Medulla oblongata (tissue), 1 donor: ENCODE measurements at regions not wholly inside any gene's neighbourhood (a gene's known extent, or its start where the extent isn't known, plus 50 kb on each side); places are given as distances from the start of the nearest gene placed in this dataset.
"Not testable (repeated sequence)": the region's sequence is repeated elsewhere in the genome, so short reads cannot be mapped to it uniquely, and the experiment has no call there.

ENCODE experiments used
- DNase-seq: peaks from one replicate; pipeline ENCODE4 v3.0.0-alpha.2; 2015; ENCODE audit errors: extremely low spot score

GRCh38 chr5:82956600-82956999, 120.6 kb downstream of the TMEM167A start:
- no peak for DNase-seq

GRCh38 chr5:82952326-82952725, 124.9 kb downstream of the TMEM167A start:
- no peak for DNase-seq

GRCh38 chr5:82944267-82944666, 132.9 kb downstream of the TMEM167A start:
- not testable (repeated sequence) for DNase-seq

GRCh38 chr5:82942083-82942881, 134.9 kb downstream of the TMEM167A start:
- no peak for DNase-seq

GRCh38 chr5:82938901-82939725, 138.1 kb downstream of the TMEM167A start:
- no peak for DNase-seq

GRCh38 chr5:82932473-82933220, 144.5 kb downstream of the TMEM167A start:
- not testable (repeated sequence) for DNase-seq

GRCh38 chr5:82931110-82931509, 146.1 kb downstream of the TMEM167A start:
- DNase-seq = no peak

GRCh38 chr5:82925061-82925411, 152.2 kb downstream of the TMEM167A start:
- DNase-seq = no peak

GRCh38 chr5:82924226-82925060, 152.8 kb downstream of the TMEM167A start:
- DNase-seq = no peak

- peak; percentile 72 for DNase-seq
These were observed 155.0 kb downstream of the TMEM167A start for GRCh38 chr5:82922086-82922734.

- DNase-seq = no peak
These were observed 158.7 kb downstream of the TMEM167A start for GRCh38 chr5:82918311-82919031.

- no peak for DNase-seq
These were observed 159.6 kb downstream of the TMEM167A start for GRCh38 chr5:82917584-82917983.

GRCh38 chr5:82913971-82914370, 163.2 kb downstream of the TMEM167A start:
- DNase-seq = no peak

GRCh38 chr5:82912462-82912861, 164.7 kb downstream of the TMEM167A start:
- DNase-seq = no peak

- no peak for DNase-seq
These were observed 165.3 kb downstream of the TMEM167A start for GRCh38 chr5:82911910-82912309.

- DNase-seq = no peak
These were observed 166.3 kb downstream of the TMEM167A start for GRCh38 chr5:82910905-82911304.

GRCh38 chr5:82910491-82910890, 166.7 kb downstream of the TMEM167A start:
- no peak for DNase-seq

- DNase-seq = no peak
These were observed 167.4 kb downstream of the TMEM167A start for GRCh38 chr5:82909771-82910170.

GRCh38 chr5:82905986-82906385, 171.2 kb downstream of the TMEM167A start:
- no peak for DNase-seq

- no peak for DNase-seq
These were observed 175.8 kb downstream of the TMEM167A start for GRCh38 chr5:82901281-82901888.
